H54 (cell line): ENCODE measurements at regions not wholly inside any gene's neighbourhood (a gene's known extent, or its start where the extent isn't known, plus 50 kb on each side); places are given as distances from the start of the nearest gene placed in this dataset.

Source experiments
- DNase-seq: peaks from one replicate; pipeline ENCODE4 v3.0.0; 2011; ENCODE audit warnings: low spot score, mixed read lengths; ENCODE audit not compliant: insufficient read length
- FAIRE-seq: peaks from 3 replicates; lab custom pipeline; 2011; peaks lifted over from hg19 to GRCh38; lab: Jason Lieb, UNC
- POLR2A ChIP-seq: IDR thresholded peaks from 2 replicates; pipeline ENCODE4 v1.6.1; 2011; ENCODE audit warnings: low read depth, mild to moderate bottlenecking, low read length

- FAIRE-seq (no peak), DNase-seq (no peak)
- no peak for TF ChIP-seq POLR2A
Measured at GRCh38 chr13:39803156-39803555, 147.7 kb downstream of the COG6 start.

GRCh38 chr13:39803851-39804250 lies 148.4 kb downstream of the COG6 start:
- DNase-seq (no peak), FAIRE-seq (no peak)
- TF ChIP-seq POLR2A: no peak

- FAIRE-seq (no peak), DNase-seq (no peak)
- no peak for TF ChIP-seq POLR2A
Measured at GRCh38 chr13:39804332-39805210, 149.1 kb downstream of the COG6 start.

- no peak for TF ChIP-seq POLR2A
- DNase-seq: no peak
- FAIRE-seq: no peak
Measured at GRCh38 chr13:39809466-39809865, 154.0 kb downstream of the COG6 start.

DNA sequence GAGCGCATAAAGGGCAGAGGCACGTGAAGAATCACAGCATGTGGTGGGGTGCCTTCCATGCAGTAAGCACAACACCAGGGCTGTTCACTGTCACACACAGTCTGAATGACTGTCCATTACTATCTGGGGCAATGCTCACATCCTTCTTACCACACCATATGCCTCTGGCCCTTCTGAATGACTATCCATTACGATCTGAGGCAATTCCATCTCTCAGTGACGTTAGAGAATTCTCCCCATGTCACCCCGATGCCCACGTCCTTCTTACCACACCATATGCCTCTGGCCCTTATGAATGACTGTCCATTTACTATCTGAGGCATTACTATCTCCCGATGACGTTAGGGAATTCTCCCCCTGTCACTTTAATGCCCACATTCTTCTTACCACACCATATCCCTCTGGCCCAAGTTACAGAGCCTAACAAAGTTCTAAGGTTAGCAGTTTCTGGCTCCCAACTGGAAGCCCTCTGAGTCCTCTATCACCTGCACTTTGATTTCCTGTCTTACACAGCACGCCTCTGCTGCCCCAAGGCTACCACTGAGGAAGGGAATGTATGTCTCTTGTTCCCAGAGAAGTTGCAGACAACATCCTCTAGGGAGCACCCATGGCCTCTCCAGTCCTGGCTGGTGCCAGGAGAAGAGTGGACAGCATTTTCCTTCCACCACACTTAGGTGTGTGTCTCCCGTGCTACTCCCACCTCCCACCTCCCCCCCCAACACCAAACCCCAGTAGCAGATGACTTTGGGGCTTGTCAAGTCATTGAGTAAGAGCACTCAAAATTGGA lies 154.8 kb downstream of the COG6 start:
- TF ChIP-seq POLR2A: no peak
- no peak for DNase-seq
- no peak for FAIRE-seq

DNA sequence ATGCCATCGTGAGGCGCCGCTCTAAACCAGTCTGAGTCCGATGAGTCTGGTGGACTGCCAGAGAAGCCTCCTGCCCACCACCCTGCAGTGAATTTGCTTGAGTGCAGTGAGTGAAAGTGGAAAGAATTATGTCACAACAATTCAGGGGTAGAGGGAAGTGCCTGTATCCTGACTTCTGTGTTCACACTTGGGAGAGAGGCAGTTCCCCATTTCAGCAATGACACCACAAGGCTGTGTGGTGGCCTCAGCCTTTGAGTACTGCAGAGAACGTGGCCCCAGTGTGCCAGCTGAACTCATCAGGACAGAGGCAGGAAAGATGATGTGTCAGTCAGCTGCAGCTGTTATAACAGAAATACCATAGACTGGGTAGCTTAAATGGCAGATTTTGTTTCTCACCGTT lies 155.6 kb downstream of the COG6 start:
- DNase-seq (no peak), FAIRE-seq (no peak)
- TF ChIP-seq POLR2A: no peak

- no peak for FAIRE-seq
- no peak for DNase-seq
- no peak for TF ChIP-seq POLR2A
Measured at GRCh38 chr13:39811696-39812095, 156.2 kb downstream of the COG6 start.

DNA sequence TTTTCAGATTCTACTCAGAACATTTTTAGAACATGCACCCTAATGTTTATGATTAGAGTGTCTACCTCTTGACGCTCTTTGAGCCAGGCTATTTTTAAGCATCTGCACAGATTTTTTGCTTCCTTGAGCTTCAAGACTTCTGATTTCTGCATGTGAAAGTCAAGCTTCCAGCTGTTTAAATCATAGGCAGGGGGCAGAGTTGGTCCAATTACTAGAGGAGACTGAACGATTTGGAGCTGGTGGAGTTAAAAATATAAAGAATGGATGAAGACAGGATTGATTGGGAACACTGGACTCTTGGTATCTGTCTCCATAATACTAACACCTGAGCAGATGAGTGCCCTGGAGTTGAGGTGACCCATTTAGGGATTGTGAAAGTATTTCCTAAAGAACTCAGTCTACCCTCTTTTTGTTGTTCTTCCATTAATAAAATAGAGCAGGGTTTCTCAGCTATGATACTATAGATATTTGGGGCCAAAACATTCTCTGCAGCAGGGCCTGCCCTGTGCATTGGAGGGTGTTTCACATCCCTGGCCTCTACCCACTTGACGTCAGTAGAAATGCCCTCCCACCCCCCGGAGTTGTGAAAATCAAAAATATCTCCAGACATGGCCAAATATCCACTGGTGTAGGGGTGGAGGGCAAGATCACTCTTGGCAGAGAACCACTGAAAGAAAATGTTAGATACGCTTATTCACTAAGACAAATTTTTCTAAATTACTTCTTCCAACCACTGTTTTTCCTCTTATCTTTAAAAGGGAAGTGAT lies 160.1 kb downstream of the COG6 start:
- FAIRE-seq (no peak), DNase-seq (no peak)
- no peak for TF ChIP-seq POLR2A

- DNase-seq (no peak), FAIRE-seq (no peak)
- TF ChIP-seq POLR2A: no peak
Measured at GRCh38 chr13:39816936-39817335, 161.5 kb downstream of the COG6 start.

DNA sequence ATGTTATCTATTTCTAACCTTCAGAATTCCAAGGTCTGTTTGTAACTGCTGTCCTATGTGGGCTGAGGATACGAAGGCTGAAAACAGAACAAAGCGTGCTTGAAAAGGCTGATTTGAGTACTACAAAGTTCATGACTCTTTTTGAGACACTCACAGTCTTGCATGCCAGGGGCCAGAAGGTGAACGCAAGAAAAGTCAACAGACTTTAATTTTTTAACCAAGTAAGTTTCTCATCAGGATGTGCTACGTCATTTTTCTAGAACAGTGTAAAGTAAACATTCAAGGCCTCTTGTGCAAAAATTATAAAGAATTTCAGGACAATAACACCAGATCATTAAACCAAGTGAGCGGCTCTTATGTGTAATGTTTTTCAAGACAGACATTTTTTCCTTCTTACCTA lies 163.5 kb downstream of the COG6 start:
- DNase-seq (no peak), FAIRE-seq (no peak)
- TF ChIP-seq POLR2A: no peak

- DNase-seq (no peak), FAIRE-seq (no peak)
- TF ChIP-seq POLR2A: no peak
Measured at GRCh38 chr13:39820606-39821005, 165.1 kb downstream of the COG6 start.

DNA sequence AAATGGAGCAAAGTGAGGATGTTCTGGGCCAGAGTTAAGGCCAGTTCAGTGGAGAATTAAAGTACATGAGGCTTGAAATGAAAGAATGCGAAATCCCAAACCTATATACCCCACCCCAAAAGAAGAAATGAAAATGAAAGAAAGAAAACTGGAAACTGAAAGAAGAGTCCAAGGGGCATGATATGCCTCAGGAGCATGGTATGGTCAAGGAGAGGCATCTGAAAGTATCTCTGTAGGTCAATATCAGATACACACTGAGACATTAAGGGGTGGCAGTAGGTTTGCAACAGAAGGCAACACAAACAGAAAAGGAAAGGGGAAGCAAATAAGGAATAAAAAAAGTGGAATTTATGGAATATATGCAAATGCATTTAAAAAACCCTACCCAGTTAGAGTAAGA lies 166.5 kb downstream of the COG6 start:
- no peak for TF ChIP-seq POLR2A
- no peak for DNase-seq
- no peak for FAIRE-seq

DNA sequence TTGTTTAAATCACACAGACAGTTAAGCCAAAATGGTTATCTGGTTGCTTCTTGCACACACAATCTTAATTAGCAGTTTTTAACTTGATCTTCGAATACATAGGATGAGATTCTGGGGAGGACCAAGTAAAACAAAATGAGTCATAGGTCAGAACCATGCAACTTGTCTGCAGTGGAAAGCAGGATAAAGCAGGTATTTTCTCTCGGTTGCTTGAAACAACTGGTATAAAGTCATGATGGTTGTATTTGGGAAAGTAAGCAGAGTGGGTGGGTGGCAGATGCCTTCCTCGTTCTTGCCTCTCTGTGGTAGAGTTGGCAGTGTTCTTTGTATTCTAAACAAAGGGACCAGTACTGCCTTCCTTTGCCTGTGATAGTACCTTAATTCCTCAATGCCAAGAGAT lies 167.0 kb downstream of the COG6 start:
- DNase-seq (no peak), FAIRE-seq (no peak)
- no peak for TF ChIP-seq POLR2A
